Mesenchymal stem cell (in vitro differentiated cells and primary cell): ENCODE measurements at regions not wholly inside any gene's neighbourhood (a gene's known extent, or its start where the extent isn't known, plus 50 kb on each side); places are given as distances from the start of the nearest gene placed in this dataset.

Source experiments
- DNase-seq: peaks from one replicate; pipeline ENCODE4 v3.0.0-alpha.2; 2013
- H2AFZ ChIP-seq: one replicate; pipeline ENCODE4 v1.6.1; 2013; ENCODE audit warnings: low read depth, mild to moderate bottlenecking, control low read depth, inconsistent platforms, low read length, moderate library complexity
- H2AK5ac ChIP-seq: 2 replicates; pipeline ENCODE4 v1.6.1; 2013; ENCODE audit warnings: low read length, moderate library complexity, mild to moderate bottlenecking, inconsistent platforms; ENCODE audit not compliant: severe bottlenecking
- H2BK120ac ChIP-seq: one replicate; pipeline ENCODE4 v1.6.1; 2013; ENCODE audit warnings: low read depth, mild to moderate bottlenecking, inconsistent platforms, low read length, moderate library complexity
- H2BK12ac ChIP-seq, 2 experiments: one replicate each; pipeline ENCODE4 v1.6.1; 2013; ENCODE audit warnings: inconsistent platforms in 2 of 2, low read length in 2 of 2, mild to moderate bottlenecking in 2 of 2, moderate library complexity in 2 of 2, control low read depth in 1 of 2
- H2BK15ac ChIP-seq: one replicate; pipeline ENCODE4 v1.6.1; 2013; ENCODE audit warnings: mild to moderate bottlenecking, low read depth, inconsistent platforms; ENCODE audit not compliant: poor library complexity, severe bottlenecking
- H2BK5ac ChIP-seq: 2 replicates; pipeline ENCODE4 v1.6.1; 2013; ENCODE audit warnings: low read depth, mild to moderate bottlenecking, low read length, control low read depth, inconsistent platforms; ENCODE audit not compliant: poor library complexity, severe bottlenecking
- H3K14ac ChIP-seq, 2 experiments: one replicate each; pipeline ENCODE4 v1.6.1; 2013; ENCODE audit warnings: inconsistent platforms in 2 of 2, low read length in 2 of 2, control low read depth in 1 of 2, mild to moderate bottlenecking in 1 of 2, moderate library complexity in 1 of 2
- H3K18ac ChIP-seq, 2 experiments: one replicate each; pipeline ENCODE4 v1.6.1; 2013; ENCODE audit warnings: inconsistent platforms in 2 of 2, low read length in 2 of 2, control low read depth in 1 of 2, low read depth in 1 of 2, mild to moderate bottlenecking in 1 of 2
- H3K23ac ChIP-seq, 2 experiments: one replicate each; pipeline ENCODE4 v1.6.1; 2013; ENCODE audit warnings: inconsistent platforms in 2 of 2, low read length in 2 of 2, mild to moderate bottlenecking in 2 of 2, moderate library complexity in 2 of 2, control low read depth in 1 of 2
- H3K27ac ChIP-seq: 2 replicates; pipeline ENCODE4 v1.5.1; 2013; ENCODE audit warnings: mild to moderate bottlenecking, moderate library complexity, low read length, control low read depth, inconsistent platforms; ENCODE audit not compliant: poor library complexity, severe bottlenecking
- H3K27me3 ChIP-seq, 2 experiments: 2 replicates each; pipeline versions ENCODE4 v1.6.1 to v1.7.0; 2013; ENCODE audit warnings: low read length in 2 of 2, mild to moderate bottlenecking in 2 of 2, moderate library complexity in 2 of 2, control low read depth in 1 of 2, inconsistent platforms in 1 of 2; ENCODE audit not compliant: control insufficient read depth in 1 of 2, insufficient read depth in 1 of 2
- H3K36me3 ChIP-seq, 2 experiments: 2 replicates each; pipeline versions ENCODE4 v1.6.1 to v1.7.0; 2013; ENCODE audit warnings: low read length in 2 of 2, control low read depth in 1 of 2, inconsistent platforms in 1 of 2, low read depth in 1 of 2, mild to moderate bottlenecking in 1 of 2; ENCODE audit not compliant: insufficient read depth in 2 of 2, control insufficient read depth in 1 of 2
- H3K4ac ChIP-seq, 2 experiments: one replicate each; pipeline ENCODE4 v1.6.1; 2013; ENCODE audit warnings: inconsistent platforms in 2 of 2, low read length in 2 of 2, mild to moderate bottlenecking in 2 of 2, moderate library complexity in 2 of 2, control low read depth in 1 of 2, low read depth in 1 of 2
- H3K4me1 ChIP-seq: 2 replicates; pipeline ENCODE4 v1.6.1; 2013; ENCODE audit warnings: low read depth, low read length, control low read depth; ENCODE audit not compliant: control insufficient read depth, insufficient read depth
- H3K4me2 ChIP-seq: 2 replicates; pipeline ENCODE4 v1.6.1; 2013; ENCODE audit warnings: low read length, mild to moderate bottlenecking, inconsistent platforms; ENCODE audit not compliant: poor library complexity, severe bottlenecking
- H3K4me3 ChIP-seq, 2 experiments: 2 replicates each; pipeline versions ENCODE4 v1.5.1 to v1.7.0; 2013; ENCODE audit warnings: low read length in 2 of 2, mild to moderate bottlenecking in 2 of 2, control low read depth in 1 of 2, low read depth in 1 of 2; ENCODE audit not compliant: insufficient read depth in 1 of 2
- H3K79me1 ChIP-seq: replicated peaks from 2 replicates; pipeline ENCODE4 v1.6.1; 2013; ENCODE audit warnings: mild to moderate bottlenecking, control low read depth, low read length, inconsistent platforms; ENCODE audit not compliant: poor library complexity, severe bottlenecking
- H3K9ac ChIP-seq: 2 replicates; pipeline ENCODE4 v1.7.0; 2013; ENCODE audit warnings: mild to moderate bottlenecking, low read length, moderate library complexity
- H3K9me3 ChIP-seq: 2 replicates; pipeline ENCODE4 v1.7.0; 2013; ENCODE audit warnings: mild to moderate bottlenecking, low read length; ENCODE audit not compliant: control insufficient read depth
- H4K8ac ChIP-seq: one replicate; pipeline ENCODE4 v1.6.1; 2013; ENCODE audit warnings: inconsistent platforms, mild to moderate bottlenecking, low read length, moderate library complexity
- H4K91ac ChIP-seq: one replicate; pipeline ENCODE4 v1.6.1; 2013; ENCODE audit warnings: mild to moderate bottlenecking, low read length, inconsistent platforms
- WGBS: methylation state at CpG from one replicate; pipeline ENCODE4 v1.1.7; 2013; ENCODE audit warnings: mixed read lengths; 5-methylcytosine and 5-hydroxymethylcytosine counted together

DNA sequence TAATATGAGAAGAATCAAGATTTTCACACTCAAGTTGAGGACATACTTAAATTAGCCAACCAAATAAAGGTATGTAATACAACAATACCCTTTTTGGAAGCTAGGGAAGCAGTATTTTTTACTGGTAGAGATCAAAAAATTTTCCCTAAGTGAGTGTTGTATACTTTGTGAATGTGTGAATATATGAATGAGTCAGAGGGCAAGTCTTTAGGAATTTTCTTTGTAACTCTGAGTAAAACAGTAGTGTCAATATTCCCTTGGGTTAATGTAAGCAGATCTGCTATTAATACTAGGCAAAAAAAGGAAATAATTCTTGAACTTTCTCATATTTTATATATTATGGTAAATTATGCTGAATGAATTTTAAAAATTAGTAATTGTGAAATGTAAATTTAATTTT is 1161.8 kb upstream of the MIR17HG start:
- peak; percentile 11 for DNase-seq
- Histone ChIP-seq H3K14ac (no peak overlapping the region), H2AFZ (no peak overlapping the region), H2BK5ac (no peak overlapping the region), H2BK120ac (no peak overlapping the region), H3K9me3 (no peaks in the 10 kb centered on the region), H3K9ac (no peak overlapping the region), H3K27ac (no peak overlapping the region), H3K27me3 (no peaks in the 10 kb centered on the region), H3K23ac (no peak overlapping the region), H3K36me3 (no peaks in the 10 kb centered on the region), H3K79me1 (no peaks in the 10 kb centered on the region), H4K8ac (no peak overlapping the region), H2BK12ac (no peak overlapping the region), H2AK5ac (no peak overlapping the region), H3K4me2 (no peak overlapping the region), H2BK15ac (no peak overlapping the region), H4K91ac (no peak overlapping the region), H3K4me3 (no peak overlapping the region), H3K4me1 (no peaks in the 10 kb centered on the region), H3K4ac (no peak overlapping the region), H3K18ac (no peak overlapping the region)

DNA sequence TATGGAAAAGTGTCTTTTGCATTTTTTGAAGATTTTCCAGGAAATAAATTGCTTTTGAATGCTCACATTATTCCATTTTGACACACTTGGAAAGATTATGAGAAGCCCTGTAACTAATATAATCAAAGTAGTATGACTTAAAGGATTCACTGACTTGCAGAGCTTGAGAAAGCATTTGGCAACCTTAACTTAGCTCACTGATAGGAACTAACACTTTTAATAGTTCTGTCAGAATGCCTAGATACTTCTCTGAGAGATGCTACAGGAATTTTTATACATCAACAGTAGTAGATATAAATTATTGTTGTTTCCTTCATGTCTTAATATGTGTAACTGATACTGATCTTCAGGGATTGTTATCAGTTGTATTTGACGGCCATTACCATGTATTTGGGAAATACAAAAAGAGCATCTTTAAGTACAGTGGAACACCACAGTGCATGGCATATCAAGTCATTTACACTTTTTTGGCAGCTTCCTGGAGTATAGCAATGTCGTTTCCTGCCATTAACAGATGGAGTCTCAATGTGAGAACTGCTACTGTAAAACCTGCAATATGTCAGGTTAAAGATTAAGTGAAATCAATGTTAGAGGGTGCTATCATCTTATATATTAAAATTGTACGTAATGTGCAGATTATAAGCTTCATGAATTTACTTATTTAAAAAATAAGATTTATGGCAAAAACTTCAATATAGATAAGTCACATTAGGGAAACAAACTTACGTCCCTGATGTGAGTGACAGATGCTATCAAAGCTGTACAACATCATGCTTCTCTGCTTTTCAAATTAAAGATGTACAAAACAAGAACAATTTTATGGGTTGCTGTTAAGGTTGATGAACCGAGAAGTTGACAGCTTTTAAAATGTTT is 1159.8 kb upstream of the MIR17HG start:
- 93% methylated on average over 3 of the region's 5 CpGs for WGBS
- no peak overlapping the region for H2BK5ac ChIP-seq

DNA sequence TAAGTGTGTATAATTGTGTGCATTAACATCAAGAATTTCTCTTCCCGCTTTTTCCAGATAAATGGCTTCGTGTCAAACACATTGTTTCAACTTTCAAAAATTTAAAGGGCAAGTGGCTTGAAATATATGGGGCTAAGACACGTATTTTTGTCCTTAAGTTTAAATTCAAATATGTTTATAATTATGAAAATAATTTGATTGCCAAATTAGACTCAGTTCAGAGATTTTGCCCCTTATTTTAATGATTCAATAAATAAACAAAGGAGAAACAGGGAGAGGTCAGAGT is 1159.2 kb upstream of the MIR17HG start:
- Histone ChIP-seq H3K4me3 (no peak overlapping the region), H4K91ac (no peak overlapping the region), H3K4ac (no peak overlapping the region), H3K23ac (no peak overlapping the region), H3K79me1 (no peaks in the 10 kb centered on the region), H3K4me1 (no peaks in the 10 kb centered on the region), H4K8ac (no peak overlapping the region), H3K9ac (no peak overlapping the region), H3K36me3 (no peaks in the 10 kb centered on the region), H2BK12ac (no peak overlapping the region), H2AK5ac (no peak overlapping the region), H2BK120ac (no peak overlapping the region), H2BK15ac (no peak overlapping the region), H2AFZ (no peak overlapping the region), H3K27ac (no peak overlapping the region), H2BK5ac (no peak overlapping the region), H3K14ac (no peak overlapping the region), H3K9me3 (no peaks in the 10 kb centered on the region), H3K4me2 (no peak overlapping the region), H3K27me3 (no peaks in the 10 kb centered on the region), H3K18ac (no peak overlapping the region)
- DNase-seq = no peak
- no CpG with 5 or more reads among the region's 3 CpGs for WGBS

More for the DNA sequence above, 1159.8 kb upstream of the MIR17HG start:
- Histone ChIP-seq H2AFZ (no peak overlapping the region), H2BK12ac (no peak overlapping the region), H4K8ac (no peak overlapping the region), H3K4ac (no peak overlapping the region), H3K27ac (no peak overlapping the region), H3K4me3 (no peak overlapping the region), H3K79me1 (no peaks in the 10 kb centered on the region), H3K36me3 (no peaks in the 10 kb centered on the region), H3K9me3 (no peaks in the 10 kb centered on the region), H3K9ac (no peak overlapping the region), H2BK15ac (no peak overlapping the region), H2AK5ac (no peak overlapping the region), H3K18ac (no peak overlapping the region), H3K23ac (no peak overlapping the region), H2BK120ac (no peak overlapping the region), H3K14ac (no peak overlapping the region), H3K4me1 (no peaks in the 10 kb centered on the region), H3K27me3 (no peaks in the 10 kb centered on the region), H3K4me2 (no peak overlapping the region), H4K91ac (no peak overlapping the region)
- DNase-seq = no peak

DNA sequence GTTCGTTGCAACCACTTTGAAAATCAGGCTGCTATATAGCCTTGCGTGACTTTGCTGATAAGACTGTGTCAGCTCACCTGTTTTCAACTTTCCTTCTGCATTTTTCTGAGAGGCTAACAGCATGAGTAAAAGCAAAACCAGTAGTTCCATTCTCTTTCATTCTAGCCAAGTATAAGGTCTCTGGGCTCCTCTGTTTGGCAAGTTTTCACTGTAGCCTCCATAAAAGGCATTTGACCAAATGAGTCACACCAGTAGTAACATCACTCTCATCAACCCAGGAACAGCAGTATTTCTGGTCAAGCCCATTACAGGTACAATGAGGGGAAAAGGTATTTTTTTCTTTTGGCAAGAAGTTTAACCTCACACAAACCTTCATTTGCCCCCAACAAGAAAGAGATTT is 1149.8 kb upstream of the MIR17HG start:
- H3K4me1 ChIP-seq = no peaks in the 10 kb centered on the region
- H3K36me3 ChIP-seq = no peaks in the 10 kb centered on the region
- no peak overlapping the region for H3K23ac ChIP-seq
- no peak overlapping the region for H3K4ac ChIP-seq
- no peak overlapping the region for H4K91ac ChIP-seq
- H2AFZ ChIP-seq = no peak overlapping the region
- DNase-seq = peak; percentile 7
- H2BK120ac ChIP-seq = no peak overlapping the region
- H2BK12ac ChIP-seq = no peak overlapping the region
- no peak overlapping the region for H2BK5ac ChIP-seq
- H3K4me2 ChIP-seq = no peak overlapping the region
- no peak overlapping the region for H3K27ac ChIP-seq
- no peak overlapping the region for H3K18ac ChIP-seq
- H3K27me3 ChIP-seq = no peaks in the 10 kb centered on the region
- H3K9me3 ChIP-seq = peaks cover 22% of the 10 kb centered on the region
- peak overlapping the region in 1 of 2 experiments; percentile 36 for H3K4me3 ChIP-seq
- H2BK15ac ChIP-seq = no peak overlapping the region
- H3K79me1 ChIP-seq = no peaks in the 10 kb centered on the region
- WGBS = 94% methylated on average over 2 of the region's 2 CpGs
- H2AK5ac ChIP-seq = no peak overlapping the region
- H3K14ac ChIP-seq = no peak overlapping the region
- H3K9ac ChIP-seq = no peak overlapping the region
- no peak overlapping the region for H4K8ac ChIP-seq
